H1 (cell line): ENCODE measurements at regions not wholly inside any gene's neighbourhood (a gene's known extent, or its start where the extent isn't known, plus 50 kb on each side); places are given as distances from the start of the nearest gene placed in this dataset.

Experiments used
- CTCF ChIP-seq, 3 experiments: IDR thresholded peaks; 1 replicate in 2 of 3; 2 replicates in 1 of 3; pipeline versions ENCODE4 v1.5.1 to v1.6.1; 2011; ENCODE audit warnings: low read length in 3 of 3, mild to moderate bottlenecking in 3 of 3, inconsistent platforms in 2 of 3, low read depth in 1 of 3, moderate library complexity in 1 of 3; ENCODE audit not compliant: insufficient read depth in 1 of 3; ENCODE audit errors: control extremely low read depth in 1 of 3
- EGR1 ChIP-seq: IDR thresholded peaks from 2 replicates; pipeline ENCODE4 v1.6.1; 2011; ENCODE audit warnings: low read depth, low read length, borderline replicate concordance
- EZH2 ChIP-seq: fragments of 200-600 bp; sonication (generic); IDR thresholded peaks from 2 replicates; pipeline ENCODE4 v1.7.1; 2012; ENCODE audit warnings: low read depth, mild to moderate bottlenecking, moderate library complexity, low read length, inconsistent platforms; ENCODE audit not compliant: severe bottlenecking
- HDAC2 ChIP-seq, 2 experiments: fragments of 300-600 bp in 1 of 2; sonication (generic) in 1 of 2; IDR thresholded peaks; 2 replicates each; pipeline ENCODE4 v1.6.1; 2011 to 2012; ENCODE audit warnings: low read depth in 2 of 2, low read length in 2 of 2, mild to moderate bottlenecking in 2 of 2, moderate library complexity in 2 of 2, borderline replicate concordance in 1 of 2, inconsistent platforms in 1 of 2
- POLR2A ChIP-seq, 2 experiments: IDR thresholded peaks; 1 replicate in 1 of 2; 2 replicates in 1 of 2; pipeline ENCODE4 v1.6.1; 2011; ENCODE audit warnings: low read depth in 2 of 2, low read length in 2 of 2, mild to moderate bottlenecking in 2 of 2; ENCODE audit errors: control extremely low read depth in 1 of 2
- RFX5 ChIP-seq: IDR thresholded peaks from 2 replicates; pipeline ENCODE4 v1.6.1; 2011; ENCODE audit warnings: low read depth, low read length, improper control_type of control experiment, borderline replicate concordance
- RXRA ChIP-seq: IDR thresholded peaks from 2 replicates; pipeline ENCODE4 v1.6.1; 2011; ENCODE audit warnings: low read depth, mild to moderate bottlenecking, low read length, moderate library complexity; ENCODE audit not compliant: insufficient read depth

DNA sequence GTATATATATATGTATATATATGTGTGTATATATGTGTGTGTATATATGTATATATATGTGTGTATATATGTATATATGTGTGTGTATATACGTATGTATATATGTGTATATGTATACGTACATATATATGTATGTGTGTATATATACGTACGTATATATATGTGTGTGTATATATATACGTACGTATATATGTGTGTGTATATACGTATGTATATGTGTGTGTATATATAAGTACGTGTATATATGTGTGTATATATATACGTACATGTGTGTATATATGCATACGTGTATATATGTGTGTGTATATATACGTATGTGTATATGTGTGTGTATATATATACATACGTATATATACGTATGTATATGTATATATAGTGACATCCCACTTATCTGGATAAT is 154.4 kb downstream of the CDRT15L2 start:
- TF ChIP-seq POLR2A (IDR thresholded peaks at IDR 0.05; ENCODE audit: control extremely low read depth in 1 of 2, low read depth in 2 of 2, low read length in 2 of 2) (no peak), RFX5 (no peak), RXRA (no peak), EZH2 (no peak), CTCF (IDR thresholded peaks at IDR 0.05; ENCODE audit: control extremely low read depth in 1 of 3, insufficient read depth in 1 of 3, low read depth in 1 of 3, low read length in 3 of 3) (no peak), HDAC2 (IDR thresholded peaks at IDR 0.05; ENCODE audit: borderline replicate concordance in 1 of 2, low read depth in 2 of 2, low read length in 2 of 2) (no peak), EGR1 (no peak)
